Keratinocyte (primary cell): ENCODE measurements at regions not wholly inside any gene's neighbourhood (a gene's known extent, or its start where the extent isn't known, plus 50 kb on each side); places are given as distances from the start of the nearest gene placed in this dataset.

Source experiments
- DNase-seq: peaks from one replicate; pipeline ENCODE4 v3.0.0-alpha.2; 2011; ENCODE audit warnings: low read depth, missing footprints, low spot score
- FAIRE-seq: peaks from 2 replicates; lab custom pipeline; 2011; peaks lifted over from hg19 to GRCh38; lab: Jason Lieb, UNC
- H2AFZ ChIP-seq: 2 replicates; pipeline ENCODE4 v1.6.0; 2012; ENCODE audit warnings: low read length, control low read depth, inconsistent platforms; ENCODE audit not compliant: control insufficient read depth
- H3K27ac ChIP-seq: 2 replicates; pipeline ENCODE4 v1.5.1; 2011; ENCODE audit warnings: low read length; ENCODE audit not compliant: control insufficient read depth, insufficient read depth
- H3K27me3 ChIP-seq: 3 replicates; pipeline ENCODE4 v1.6.0; 2011; ENCODE audit warnings: low read length; ENCODE audit not compliant: control insufficient read depth, insufficient read depth; ENCODE audit errors: extremely low read depth
- H3K36me3 ChIP-seq, 2 experiments: 2 replicates in 1 of 2; 3 replicates in 1 of 2; pipeline ENCODE4 v1.5.1; 2011; ENCODE audit warnings: low read length in 2 of 2, mild to moderate bottlenecking in 1 of 2; ENCODE audit not compliant: control insufficient read depth in 2 of 2, insufficient read depth in 2 of 2; ENCODE audit errors: extremely low read depth in 1 of 2
- H3K4me1 ChIP-seq: 3 replicates; pipeline ENCODE4 v1.5.1; 2011; ENCODE audit warnings: low read length; ENCODE audit not compliant: control insufficient read depth, insufficient read depth; ENCODE audit errors: extremely low read depth
- H3K4me2 ChIP-seq: 3 replicates; pipeline ENCODE4 v1.6.0; 2011; ENCODE audit warnings: low read depth, low read length; ENCODE audit not compliant: control insufficient read depth, insufficient read depth; ENCODE audit errors: extremely low read depth
- H3K4me3 ChIP-seq, 3 experiments: fragments of 200-600 bp in 1 of 3; sonication (generic) in 1 of 3; 2 replicates in 2 of 3; 3 replicates in 1 of 3; pipeline ENCODE4 v1.5.1; 2011 to 2016; ENCODE audit warnings: low read length in 3 of 3, mild to moderate bottlenecking in 3 of 3, control low read depth in 2 of 3, inconsistent platforms in 1 of 3, low read depth in 1 of 3, mixed read lengths in 1 of 3, mixed run types in 1 of 3, moderate library complexity in 1 of 3; ENCODE audit not compliant: control insufficient read depth in 2 of 3, insufficient read depth in 2 of 3; ENCODE audit errors: extremely low read depth in 1 of 3
- H3K79me2 ChIP-seq: 2 replicates; pipeline ENCODE4 v1.6.0; 2012; ENCODE audit warnings: low read length; ENCODE audit not compliant: control insufficient read depth, insufficient read depth
- H3K9ac ChIP-seq: 3 replicates; pipeline ENCODE4 v1.6.0; 2011; ENCODE audit warnings: low read length; ENCODE audit not compliant: control insufficient read depth, insufficient read depth; ENCODE audit errors: extremely low read depth
- H3K9me1 ChIP-seq: 3 replicates; pipeline ENCODE4 v1.6.0; 2011; ENCODE audit warnings: low read length; ENCODE audit not compliant: control insufficient read depth, insufficient read depth; ENCODE audit errors: extremely low read depth
- H3K9me3 ChIP-seq: 2 replicates; pipeline ENCODE4 v1.5.1; 2012; ENCODE audit warnings: low read depth, low read length; ENCODE audit not compliant: control insufficient read depth
- H4K20me1 ChIP-seq: 3 replicates; pipeline ENCODE4 v1.6.0; 2011; ENCODE audit warnings: low read length; ENCODE audit not compliant: control insufficient read depth, insufficient read depth; ENCODE audit errors: extremely low read depth
- CTCF ChIP-seq, 3 experiments: IDR thresholded peaks in 1 of 3; conservative IDR thresholded peaks in 1 of 3; optimal IDR thresholded peaks in 1 of 3; 2 replicates in 2 of 3; 3 replicates in 1 of 3; pipeline versions ENCODE3 to v1.5.1; 2011; ENCODE audit warnings: low read length in 3 of 3, mild to moderate bottlenecking in 3 of 3, moderate library complexity in 2 of 3, control low read depth in 1 of 3, inconsistent platforms in 1 of 3; ENCODE audit not compliant: insufficient read depth in 2 of 3; ENCODE audit errors: extremely low read depth in 1 of 3
- EZH2 ChIP-seq: IDR thresholded peaks from one replicate; pipeline ENCODE4 v1.6.1; 2012; ENCODE audit warnings: inconsistent platforms, mild to moderate bottlenecking, low read length, moderate library complexity
- dilution Hi-C: fragments of 300-500 bp; cut with MboI; formaldehyde crosslinking; loops from one replicate; pipeline ENCODE4 v1.7.0; 2020; ENCODE audit warnings: low sequenced_read_pairs; ENCODE audit not compliant: extremely low pct_ligation_motif_present

- Histone ChIP-seq H3K4me3 (no peak overlapping the region), H3K36me3 (no peaks in the 10 kb centered on the region), H4K20me1 (no peaks in the 10 kb centered on the region), H3K79me2 (no peaks in the 10 kb centered on the region), H3K9me1 (no peaks in the 10 kb centered on the region), H3K27ac (no peak overlapping the region), H3K27me3 (no peaks in the 10 kb centered on the region), H3K4me1 (no peaks in the 10 kb centered on the region), H3K9ac (no peak overlapping the region), H2AFZ (no peak overlapping the region), H3K4me2 (no peak overlapping the region), H3K9me3 (no peaks in the 10 kb centered on the region)
- DNase-seq, result no peak
- FAIRE-seq, result no peak
- no peak for TF ChIP-seq CTCF (optimal IDR thresholded peaks at IDR 0.05 in 1 of 3, IDR thresholded peaks at IDR 0.05 in 1 of 3, conservative IDR thresholded peaks at IDR 0.05 in 1 of 3; ENCODE audit: extremely low read depth in 1 of 3, insufficient read depth in 2 of 3, low read length in 3 of 3)
- no peak for TF ChIP-seq EZH2
- dilution Hi-C loops, result no loop called here
These were observed 517.9 kb upstream of the SMIM21 start for GRCh38 chr18:75945265-75945933.

DNA sequence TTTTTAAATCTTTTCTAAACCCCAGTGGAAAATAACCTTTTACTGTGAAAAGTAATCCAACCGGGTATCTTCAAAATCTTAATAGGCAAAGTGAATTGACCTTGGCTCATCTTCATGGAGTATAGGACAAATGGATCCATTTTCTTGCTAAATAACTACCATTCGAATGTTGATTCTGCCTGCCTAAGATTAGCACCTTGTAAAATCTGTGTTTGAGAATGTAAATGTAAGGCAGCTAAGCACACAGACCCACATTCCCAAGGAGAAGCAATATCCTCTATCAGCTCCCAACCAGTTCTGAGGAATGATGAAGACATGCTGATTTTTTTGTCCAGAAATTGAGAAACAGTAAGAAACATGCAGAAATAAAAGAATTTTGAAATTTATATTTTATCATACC, 509.8 kb upstream of the SMIM21 start:
- FAIRE-seq, result no peak
- H3K27ac ChIP-seq, result no peak overlapping the region
- no peaks in the 10 kb centered on the region for H3K79me2 ChIP-seq
- no peak overlapping the region for H3K4me2 ChIP-seq
- H3K9me1 ChIP-seq, result no peaks in the 10 kb centered on the region
- dilution Hi-C loops, result no loop called here
- no peak for TF ChIP-seq CTCF (optimal IDR thresholded peaks at IDR 0.05 in 1 of 3, IDR thresholded peaks at IDR 0.05 in 1 of 3, conservative IDR thresholded peaks at IDR 0.05 in 1 of 3; ENCODE audit: extremely low read depth in 1 of 3, insufficient read depth in 2 of 3, low read length in 3 of 3)
- no peak for TF ChIP-seq EZH2
- no peaks in the 10 kb centered on the region for H4K20me1 ChIP-seq
- H3K4me3 ChIP-seq, result no peak overlapping the region
- no peaks in the 10 kb centered on the region for H3K9me3 ChIP-seq
- H3K4me1 ChIP-seq, result no peaks in the 10 kb centered on the region
- H3K27me3 ChIP-seq, result no peaks in the 10 kb centered on the region
- H3K9ac ChIP-seq, result no peak overlapping the region
- H3K36me3 ChIP-seq, result no peaks in the 10 kb centered on the region
- DNase-seq, result no peak
- no peak overlapping the region for H2AFZ ChIP-seq
